ENCODE measurements at regions not wholly inside any gene's neighbourhood (a gene's known extent, or its start where the extent isn't known, plus 50 kb on each side); places are given as distances from the start of the nearest gene placed in this dataset.
"Not testable (repeated sequence)": the region's sequence is repeated elsewhere in the genome, so short reads cannot be mapped to it uniquely, and the experiment has no call there.

DNA sequence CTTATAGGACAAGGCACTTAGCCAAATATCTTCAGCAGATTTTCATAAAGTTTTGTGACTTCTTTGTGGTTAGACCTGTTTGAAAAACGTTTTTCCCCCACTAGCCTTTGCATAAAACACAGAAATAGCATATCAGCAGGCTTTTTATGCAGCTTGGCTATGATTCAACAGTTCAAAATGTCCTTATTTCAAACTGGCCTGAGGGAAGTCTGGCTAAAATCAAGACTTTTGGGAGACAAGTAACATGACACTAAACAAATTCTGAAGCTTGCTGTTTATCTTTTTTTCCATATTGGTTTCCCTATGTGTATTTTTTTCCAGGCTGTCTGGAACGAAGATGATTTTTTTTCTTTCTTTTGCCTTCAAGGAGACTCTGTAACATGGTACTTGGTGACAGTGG lies 95.1 kb upstream of the L3MBTL4 start:
- DNase-seq, result no peak

DNA sequence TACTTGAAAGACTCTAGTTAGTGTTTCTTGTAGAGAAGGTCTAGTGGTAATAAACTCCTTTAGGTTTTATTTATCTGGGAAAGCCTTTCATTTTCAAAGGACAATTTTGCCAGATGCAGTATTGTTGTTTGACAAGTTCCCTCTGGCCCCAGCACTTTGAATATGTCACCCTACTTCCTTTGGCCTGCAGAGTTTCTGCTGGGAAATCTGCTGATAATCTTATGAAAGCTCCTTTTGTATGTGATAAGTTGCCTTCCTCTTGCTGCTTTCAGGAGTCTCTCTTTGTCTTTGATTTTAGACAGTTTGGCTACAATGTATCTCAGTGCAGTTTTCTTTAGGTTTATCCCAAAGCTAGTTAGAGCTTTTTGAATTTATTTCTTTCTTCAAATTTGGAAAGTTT lies 106.2 kb upstream of the L3MBTL4 start:
- DNase-seq, result no peak
- intact Hi-C loops (cut with DNase I), result no loop called here

More for the DNA sequence above, 95.1 kb upstream of the L3MBTL4 start:
- intact Hi-C loops (cut with DNase I), result no loop called here

GRCh38 chr18:6521803-6522418 lies 107.2 kb upstream of the L3MBTL4 start:
- peak in 7 of 42 donors; percentile 9 to 59 (median 14) for DNase-seq
- intact Hi-C loops (cut with DNase I), result no loop called here

- intact Hi-C loops (cut with DNase I), result no loop called here
- DNase-seq, result no peak
Measured at GRCh38 chr18:6525604-6526003, 110.9 kb upstream of the L3MBTL4 start.

DNA sequence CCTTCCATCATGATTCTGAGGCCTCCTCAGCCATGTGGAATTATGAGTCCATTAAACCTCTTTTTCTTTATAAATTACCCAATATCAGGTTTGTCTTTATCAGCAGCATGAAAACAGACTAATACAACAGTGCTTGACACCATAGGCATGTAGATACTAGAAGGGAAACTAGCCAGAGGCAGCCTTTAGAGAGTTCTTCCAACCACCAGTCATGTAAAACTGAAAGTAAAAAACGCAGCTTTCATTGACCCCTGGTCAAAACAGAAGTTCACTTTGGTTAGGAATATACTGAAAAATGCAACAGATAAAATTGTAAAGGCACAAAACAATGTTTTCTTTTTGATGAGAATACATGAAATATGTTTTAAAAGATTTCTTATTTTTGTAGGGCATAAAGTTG lies 122.8 kb upstream of the L3MBTL4 start:
- intact Hi-C loops (cut with DNase I), result no loop called here
- no peak for DNase-seq

GRCh38 chr18:6541131-6541679 lies 126.5 kb upstream of the L3MBTL4 start:
- intact Hi-C loops (cut with DNase I); DNase-seq: not testable (repeated sequence)

DNA sequence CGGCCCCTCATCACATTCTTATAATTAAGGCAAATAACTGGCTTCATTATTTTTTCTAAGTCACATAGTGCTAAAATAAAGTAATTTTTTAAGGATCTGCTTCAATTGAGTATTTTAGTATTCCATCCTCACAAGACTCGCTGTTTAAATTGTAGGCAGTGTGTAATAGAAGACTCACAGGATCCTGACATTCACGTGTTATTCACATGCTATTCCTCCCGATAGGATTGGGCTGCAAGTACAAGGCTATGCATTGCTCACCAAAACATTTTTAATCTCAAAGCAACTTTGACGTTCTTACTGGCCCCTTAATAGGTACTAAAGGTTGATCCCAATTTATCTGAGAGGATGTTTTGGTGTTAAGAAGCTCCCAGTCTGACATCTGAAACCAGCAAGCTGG lies 127.6 kb upstream of the L3MBTL4 start:
- DNase-seq, result no peak
- intact Hi-C loops (cut with DNase I), result loop anchor here (2.0 kb wide), 1 partner anchor 345 kb away; no protein-coding TSS in a partner anchor

DNA sequence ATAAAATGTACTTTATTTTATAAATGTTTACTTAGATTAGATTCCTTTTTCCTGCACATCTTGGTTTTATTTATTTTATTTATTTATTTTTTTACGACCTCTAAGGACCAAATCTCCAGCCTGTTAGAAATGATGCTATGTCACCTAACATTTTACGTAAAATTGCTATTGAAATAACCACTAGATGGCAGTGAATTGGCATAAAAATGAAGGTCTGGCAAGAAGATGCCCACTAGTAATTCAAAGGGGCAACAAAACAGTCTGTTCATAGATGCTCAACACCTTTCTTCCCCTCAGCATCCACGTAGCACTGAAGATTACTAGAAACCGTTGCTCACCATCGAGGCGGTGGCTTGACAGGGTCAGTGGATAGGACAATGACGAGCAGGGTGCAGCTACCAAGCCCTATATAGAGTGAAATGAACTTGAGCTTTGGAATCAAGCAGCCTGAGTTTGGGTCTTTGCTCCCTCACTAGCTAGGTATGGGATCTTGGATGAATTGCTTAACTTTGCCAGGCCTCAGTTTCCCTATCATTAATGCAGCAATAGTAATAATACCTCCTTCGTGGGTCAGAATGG lies 128.7 kb upstream of the L3MBTL4 start:
- no peak for DNase-seq
- intact Hi-C loops (cut with DNase I), result loop anchor here (2.0 kb wide), 1 partner anchor 343 kb away; no protein-coding TSS in a partner anchor

DNA sequence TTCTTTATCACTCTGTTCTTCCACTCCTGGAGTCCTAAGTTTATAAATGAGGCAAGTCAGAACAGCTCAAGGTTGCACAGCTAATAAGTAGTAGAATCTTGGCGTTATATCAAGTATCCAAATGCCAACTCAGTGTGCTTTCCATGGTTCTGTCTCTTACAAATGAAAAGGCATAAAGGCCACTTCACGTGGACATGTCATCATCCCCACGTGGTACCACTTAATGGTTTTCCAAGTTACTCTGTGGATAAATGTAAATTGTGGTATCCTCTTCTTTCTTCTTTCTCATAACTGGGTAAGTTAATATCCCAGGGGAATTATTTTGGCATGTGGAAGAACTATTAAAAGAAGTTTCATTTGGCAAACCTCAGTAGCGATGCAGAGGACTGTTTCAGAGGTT lies 131.5 kb upstream of the L3MBTL4 start:
- intact Hi-C loops (cut with DNase I), result no loop called here
- DNase-seq, result no peak

DNA sequence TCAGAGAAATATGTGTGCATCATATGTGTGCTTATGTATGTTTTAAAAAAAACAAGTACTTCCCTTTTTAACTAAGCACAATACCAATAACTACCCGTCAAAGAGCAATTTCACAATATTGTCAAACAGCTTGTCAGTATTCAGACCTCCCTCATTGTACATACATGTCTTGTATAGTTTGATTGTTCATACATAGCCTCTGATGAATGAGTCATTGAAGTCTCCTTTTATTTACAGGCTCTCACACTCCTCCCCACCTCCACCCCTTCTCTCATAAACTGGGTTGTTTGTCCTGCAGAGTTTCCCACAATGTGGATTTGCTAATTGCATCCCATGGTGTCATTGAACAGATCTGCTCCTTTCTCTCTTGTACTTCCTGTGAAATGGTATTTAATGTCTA lies 132.8 kb upstream of the L3MBTL4 start:
- intact Hi-C loops (cut with DNase I), result no loop called here
- DNase-seq, result no peak

GRCh38 chr18:6553234-6553900 lies 138.7 kb upstream of the L3MBTL4 start:
- DNase-seq, result no peak
- intact Hi-C loops (cut with DNase I), result no loop called here

DNA sequence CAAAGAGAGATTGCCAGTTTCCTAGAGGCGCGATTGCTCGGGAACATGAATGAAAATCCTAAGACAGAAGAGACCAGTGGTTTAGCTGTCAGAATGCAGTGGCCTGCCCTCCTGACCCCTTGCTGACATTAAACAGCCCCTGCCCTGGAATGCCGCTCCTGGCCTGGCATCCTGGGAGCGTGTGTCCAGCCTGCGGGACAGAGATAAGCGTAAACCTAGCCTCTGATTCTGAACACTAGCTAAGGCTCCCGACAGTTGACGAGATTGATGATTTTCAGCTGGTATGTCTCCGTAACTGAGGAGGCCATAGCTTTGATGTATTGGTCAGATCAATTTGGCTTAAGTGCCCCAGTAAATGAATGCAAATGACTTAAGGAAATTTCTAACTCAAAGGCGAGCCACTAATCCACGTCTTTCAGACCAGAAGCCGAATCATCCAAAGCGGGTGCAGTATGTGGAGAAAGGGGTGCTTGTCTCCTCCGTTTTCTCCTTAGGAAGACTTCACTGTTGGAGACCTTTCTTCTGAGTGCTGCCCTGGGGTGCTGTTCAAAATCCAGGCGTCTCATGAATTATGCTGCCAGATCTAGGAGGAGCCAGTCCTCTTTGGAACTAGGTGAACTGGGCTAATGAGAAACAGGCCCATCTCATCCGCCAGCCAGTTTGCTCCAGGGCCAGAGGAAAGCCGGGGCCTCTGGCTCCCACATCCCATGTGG lies 142.5 kb upstream of the L3MBTL4 start:
- intact Hi-C loops (cut with DNase I), result no loop called here
- DNase-seq, result no peak

DNA sequence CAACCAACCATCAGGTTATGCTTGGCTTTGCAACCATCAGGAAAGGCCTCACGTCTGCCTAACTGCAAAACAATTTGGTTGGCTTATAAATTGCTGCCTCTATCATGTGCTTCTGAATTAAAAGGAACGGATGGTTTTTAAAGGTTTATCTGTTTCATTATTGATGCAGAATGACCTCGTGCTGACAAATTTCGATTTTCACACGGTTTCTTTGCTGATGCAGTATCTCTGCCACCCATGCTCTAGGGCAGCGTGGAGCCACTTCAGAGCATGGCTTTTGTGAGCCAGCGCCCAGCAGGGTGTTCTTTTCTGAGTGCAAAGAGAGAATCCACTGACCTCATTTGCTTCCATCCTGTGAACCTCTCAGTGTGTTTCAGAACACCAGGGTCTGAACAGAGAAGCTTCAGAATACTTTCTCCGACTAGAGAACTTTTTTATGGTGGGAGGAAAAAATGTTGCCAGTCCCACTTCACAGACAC lies 143.1 kb upstream of the L3MBTL4 start:
- DNase-seq, result no peak
- intact Hi-C loops (cut with DNase I), result no loop called here

DNA sequence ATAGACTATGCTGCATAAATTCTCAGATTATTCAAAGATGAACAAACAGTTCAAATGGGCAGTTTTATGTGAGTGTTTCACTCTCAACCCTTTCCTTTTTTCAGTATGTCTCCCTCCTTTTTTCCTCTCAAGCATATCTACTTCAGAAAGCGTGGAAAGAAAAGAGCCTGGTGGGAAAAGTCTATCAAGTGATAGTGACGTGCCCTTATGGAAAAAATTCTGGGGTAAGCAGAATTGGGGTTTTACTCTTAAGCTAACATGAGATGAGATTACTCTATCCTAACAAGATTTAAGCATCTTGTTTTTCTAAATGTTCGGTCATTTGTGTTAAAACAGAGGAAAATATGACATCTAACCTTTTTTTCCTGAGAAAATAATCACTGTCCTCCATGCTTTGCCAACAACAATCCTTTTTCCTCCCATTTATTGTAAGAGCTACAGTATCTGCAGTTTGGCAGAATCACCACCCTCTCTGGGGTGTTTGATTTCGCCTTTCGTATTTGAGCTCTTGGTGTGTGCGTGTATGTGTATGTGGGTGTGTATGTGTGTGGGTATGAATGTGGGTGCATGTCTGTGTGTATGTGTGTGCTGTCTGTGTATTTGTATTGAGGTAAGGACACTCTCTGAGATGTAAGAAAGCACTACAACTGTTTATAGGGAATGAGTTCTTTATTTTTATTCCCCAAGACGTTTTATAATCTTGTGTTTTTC lies 143.9 kb upstream of the L3MBTL4 start:
- intact Hi-C loops (cut with DNase I), result no loop called here
- DNase-seq, result no peak

- intact Hi-C loops (cut with DNase I), result no loop called here
- no peak for DNase-seq
Measured at GRCh38 chr18:6559296-6559695, 144.6 kb upstream of the L3MBTL4 start.

GRCh38 chr18:6561016-6561415 lies 146.3 kb upstream of the L3MBTL4 start:
- intact Hi-C loops (cut with DNase I), result no loop called here
- DNase-seq, result no peak

GRCh38 chr18:6561420-6561861 lies 146.7 kb upstream of the L3MBTL4 start:
- intact Hi-C loops (cut with DNase I), result no loop called here
- no peak for DNase-seq

- intact Hi-C loops (cut with DNase I), result no loop called here
- DNase-seq, result no peak
Measured at GRCh38 chr18:6561862-6562291, 147.2 kb upstream of the L3MBTL4 start.

DNA sequence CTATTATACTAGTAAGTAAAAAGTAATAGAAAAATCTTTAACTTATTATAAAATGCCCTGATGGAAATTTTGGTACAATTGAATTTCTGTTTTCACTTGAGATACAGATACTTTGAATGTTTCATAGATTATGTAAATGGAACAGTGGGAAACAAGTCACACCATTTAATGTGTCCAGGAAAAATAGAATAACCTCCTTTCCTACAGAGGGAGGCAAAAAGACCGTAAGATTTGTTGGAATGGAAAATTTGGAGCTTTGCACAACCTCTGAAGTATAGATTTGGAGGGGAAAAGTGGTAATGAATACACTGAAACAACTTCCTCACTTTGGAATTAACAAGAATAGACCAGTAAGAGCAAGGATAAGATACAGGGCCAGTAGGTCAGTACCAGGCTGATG lies 149.2 kb upstream of the L3MBTL4 start:
- intact Hi-C loops (cut with DNase I), result no loop called here
- DNase-seq, result no peak

All from head of caudate nucleus (tissue), 42 donors.